HG03575 (cell line): ENCODE measurements at regions not wholly inside any gene's neighbourhood (a gene's known extent, or its start where the extent isn't known, plus 50 kb on each side); places are given as distances from the start of the nearest gene placed in this dataset.
A peak's percentile ranks its signal among the peaks of the same experiment; 100 is the strongest.

Experiments used
- ATAC-seq: cut with Tn5 transposase; IDR thresholded peaks from one replicate; pipeline ENCODE4 v1.9.1; 2021; ENCODE audit not compliant: unreplicated experiment, insufficient number of reproducible peaks, low FRiP score; ENCODE audit errors: extremely low read depth

GRCh38 chr17:72394531-72394930 lies 273.7 kb downstream of the SOX9 start:
- ATAC-seq, result no peak

GRCh38 chr17:72396121-72396520 lies 275.3 kb downstream of the SOX9 start:
- no peak for ATAC-seq

- no peak for ATAC-seq
These were observed 276.4 kb downstream of the SOX9 start for GRCh38 chr17:72397223-72397667.

GRCh38 chr17:72397687-72398086 lies 276.9 kb downstream of the SOX9 start:
- no peak for ATAC-seq

- ATAC-seq, result no peak
These were observed 278.3 kb downstream of the SOX9 start for GRCh38 chr17:72399023-72399607.

GRCh38 chr17:72399608-72400487 lies 279.0 kb downstream of the SOX9 start:
- ATAC-seq, result no peak

GRCh38 chr17:72400488-72400827 lies 279.6 kb downstream of the SOX9 start:
- ATAC-seq, result no peak

GRCh38 chr17:72400863-72401262 lies 280.0 kb downstream of the SOX9 start:
- ATAC-seq, result no peak

GRCh38 chr17:72401883-72402726 lies 281.3 kb downstream of the SOX9 start:
- no peak for ATAC-seq

- ATAC-seq, result no peak
These were observed 281.9 kb downstream of the SOX9 start for GRCh38 chr17:72402727-72403210.

GRCh38 chr17:72403713-72404209 lies 282.9 kb downstream of the SOX9 start:
- no peak for ATAC-seq

- no peak for ATAC-seq
These were observed 284.1 kb downstream of the SOX9 start for GRCh38 chr17:72404872-72405271.

- no peak for ATAC-seq
These were observed 284.9 kb downstream of the SOX9 start for GRCh38 chr17:72405662-72406230.

- ATAC-seq, result no peak
These were observed 285.7 kb downstream of the SOX9 start for GRCh38 chr17:72406498-72406897.

GRCh38 chr17:72407336-72407909 lies 286.6 kb downstream of the SOX9 start:
- peak; percentile 81 for ATAC-seq

- no peak for ATAC-seq
These were observed 287.1 kb downstream of the SOX9 start for GRCh38 chr17:72407931-72408330.

GRCh38 chr17:72408641-72409040 lies 287.8 kb downstream of the SOX9 start:
- no peak for ATAC-seq

GRCh38 chr17:72409405-72410002 lies 288.7 kb downstream of the SOX9 start:
- ATAC-seq, result no peak
